ENCODE measurements at regions not wholly inside any gene's neighbourhood (a gene's known extent, or its start where the extent isn't known, plus 50 kb on each side); places are given as distances from the start of the nearest gene placed in this dataset.

DNA sequence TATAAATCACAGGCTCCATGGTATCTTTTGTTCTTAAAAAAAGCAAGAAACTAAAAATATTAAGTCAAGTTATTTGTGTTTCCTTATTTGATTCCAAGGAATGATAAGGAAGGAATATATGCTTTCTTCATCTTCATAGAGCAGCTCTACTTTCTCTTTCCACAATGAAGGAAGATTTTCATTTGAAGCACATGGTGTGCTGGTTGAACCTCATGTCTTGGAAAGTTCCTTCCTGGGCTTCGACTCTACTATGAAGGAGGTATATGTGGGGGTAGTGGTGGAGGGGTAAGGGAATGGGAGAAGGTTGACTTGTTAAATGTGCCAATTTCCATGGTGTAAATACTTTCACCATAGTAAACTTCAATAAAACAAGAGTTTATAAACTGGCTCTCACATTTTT is 698.0 kb downstream of the CETN3 start:
- Histone ChIP-seq H3K4me3 (replicated peaks; ENCODE audit: insufficient read depth, low read length) (no peak overlapping the region), H3K27ac (replicated peaks) (no peak overlapping the region), H3K27me3 (ENCODE audit: insufficient read depth, poor library complexity, severe bottlenecking) (no peaks in the 10 kb centered on the region)
- TF ChIP-seq POLR2AphosphoS5 (IDR thresholded peaks at IDR 0.05; ENCODE audit: low read depth) (no peak), GABPA (IDR thresholded peaks at IDR 0.05; ENCODE audit: low read depth) (no peak), SPI1 (IDR thresholded peaks at IDR 0.05; ENCODE audit: borderline replicate concordance, low read depth) (no peak)
- TF ChIP-seq, protein P1, sequence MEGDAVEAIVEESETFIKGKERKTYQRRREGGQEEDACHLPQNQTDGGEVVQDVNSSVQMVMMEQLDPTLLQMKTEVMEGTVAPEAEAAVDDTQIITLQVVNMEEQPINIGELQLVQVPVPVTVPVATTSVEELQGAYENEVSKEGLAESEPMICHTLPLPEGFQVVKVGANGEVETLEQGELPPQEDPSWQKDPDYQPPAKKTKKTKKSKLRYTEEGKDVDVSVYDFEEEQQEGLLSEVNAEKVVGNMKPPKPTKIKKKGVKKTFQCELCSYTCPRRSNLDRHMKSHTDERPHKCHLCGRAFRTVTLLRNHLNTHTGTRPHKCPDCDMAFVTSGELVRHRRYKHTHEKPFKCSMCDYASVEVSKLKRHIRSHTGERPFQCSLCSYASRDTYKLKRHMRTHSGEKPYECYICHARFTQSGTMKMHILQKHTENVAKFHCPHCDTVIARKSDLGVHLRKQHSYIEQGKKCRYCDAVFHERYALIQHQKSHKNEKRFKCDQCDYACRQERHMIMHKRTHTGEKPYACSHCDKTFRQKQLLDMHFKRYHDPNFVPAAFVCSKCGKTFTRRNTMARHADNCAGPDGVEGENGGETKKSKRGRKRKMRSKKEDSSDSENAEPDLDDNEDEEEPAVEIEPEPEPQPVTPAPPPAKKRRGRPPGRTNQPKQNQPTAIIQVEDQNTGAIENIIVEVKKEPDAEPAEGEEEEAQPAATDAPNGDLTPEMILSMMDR (IDR thresholded peaks at IDR 0.05; ENCODE audit: insufficient read depth, low read length) = no peak
- TF ChIP-seq, protein P2, sequence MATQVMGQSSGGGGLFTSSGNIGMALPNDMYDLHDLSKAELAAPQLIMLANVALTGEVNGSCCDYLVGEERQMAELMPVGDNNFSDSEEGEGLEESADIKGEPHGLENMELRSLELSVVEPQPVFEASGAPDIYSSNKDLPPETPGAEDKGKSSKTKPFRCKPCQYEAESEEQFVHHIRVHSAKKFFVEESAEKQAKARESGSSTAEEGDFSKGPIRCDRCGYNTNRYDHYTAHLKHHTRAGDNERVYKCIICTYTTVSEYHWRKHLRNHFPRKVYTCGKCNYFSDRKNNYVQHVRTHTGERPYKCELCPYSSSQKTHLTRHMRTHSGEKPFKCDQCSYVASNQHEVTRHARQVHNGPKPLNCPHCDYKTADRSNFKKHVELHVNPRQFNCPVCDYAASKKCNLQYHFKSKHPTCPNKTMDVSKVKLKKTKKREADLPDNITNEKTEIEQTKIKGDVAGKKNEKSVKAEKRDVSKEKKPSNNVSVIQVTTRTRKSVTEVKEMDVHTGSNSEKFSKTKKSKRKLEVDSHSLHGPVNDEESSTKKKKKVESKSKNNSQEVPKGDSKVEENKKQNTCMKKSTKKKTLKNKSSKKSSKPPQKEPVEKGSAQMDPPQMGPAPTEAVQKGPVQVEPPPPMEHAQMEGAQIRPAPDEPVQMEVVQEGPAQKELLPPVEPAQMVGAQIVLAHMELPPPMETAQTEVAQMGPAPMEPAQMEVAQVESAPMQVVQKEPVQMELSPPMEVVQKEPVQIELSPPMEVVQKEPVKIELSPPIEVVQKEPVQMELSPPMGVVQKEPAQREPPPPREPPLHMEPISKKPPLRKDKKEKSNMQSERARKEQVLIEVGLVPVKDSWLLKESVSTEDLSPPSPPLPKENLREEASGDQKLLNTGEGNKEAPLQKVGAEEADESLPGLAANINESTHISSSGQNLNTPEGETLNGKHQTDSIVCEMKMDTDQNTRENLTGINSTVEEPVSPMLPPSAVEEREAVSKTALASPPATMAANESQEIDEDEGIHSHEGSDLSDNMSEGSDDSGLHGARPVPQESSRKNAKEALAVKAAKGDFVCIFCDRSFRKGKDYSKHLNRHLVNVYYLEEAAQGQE (IDR thresholded peaks at IDR 0.05; ENCODE audit: insufficient replicate concordance, low read depth) = no peak
- no peak for DNase-seq (ENCODE audit: low read depth in 1 of 2, low spot score in 1 of 2)

DNA sequence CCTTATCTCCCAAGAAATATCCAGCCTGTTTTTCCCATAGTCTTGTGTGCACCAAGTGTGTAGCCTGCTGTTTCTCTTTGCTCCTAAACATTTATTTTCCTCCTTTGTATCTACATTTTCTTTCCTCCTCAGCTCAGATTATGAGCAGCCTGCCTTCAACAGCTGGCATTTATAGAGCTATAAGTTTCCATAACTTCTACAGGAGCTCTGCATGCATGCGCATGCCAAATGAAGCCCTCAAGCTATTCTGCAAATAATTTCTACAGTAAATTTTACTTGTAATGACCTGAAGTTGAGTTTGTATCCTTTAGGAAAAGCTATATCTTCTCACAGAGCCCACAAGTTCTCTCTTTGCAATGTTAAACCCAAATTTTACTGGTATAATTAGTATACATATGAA is 699.5 kb downstream of the CETN3 start:
- H3K4me3 ChIP-seq (replicated peaks; ENCODE audit: insufficient read depth, low read length) = no peak overlapping the region
- H3K27me3 ChIP-seq (ENCODE audit: insufficient read depth, poor library complexity, severe bottlenecking) = no peaks in the 10 kb centered on the region
- no peak for DNase-seq (ENCODE audit: low read depth in 1 of 2, low spot score in 1 of 2)
- H3K27ac ChIP-seq (replicated peaks) = no peak overlapping the region
- TF ChIP-seq GABPA (IDR thresholded peaks at IDR 0.05; ENCODE audit: low read depth) (no peak), POLR2AphosphoS5 (IDR thresholded peaks at IDR 0.05; ENCODE audit: low read depth) (no peak), SPI1 (IDR thresholded peaks at IDR 0.05; ENCODE audit: borderline replicate concordance, low read depth) (no peak)
- TF ChIP-seq, protein P1 (IDR thresholded peaks at IDR 0.05; ENCODE audit: insufficient read depth, low read length) = no peak
- TF ChIP-seq, protein P2 (IDR thresholded peaks at IDR 0.05; ENCODE audit: insufficient replicate concordance, low read depth) = no peak

DNA sequence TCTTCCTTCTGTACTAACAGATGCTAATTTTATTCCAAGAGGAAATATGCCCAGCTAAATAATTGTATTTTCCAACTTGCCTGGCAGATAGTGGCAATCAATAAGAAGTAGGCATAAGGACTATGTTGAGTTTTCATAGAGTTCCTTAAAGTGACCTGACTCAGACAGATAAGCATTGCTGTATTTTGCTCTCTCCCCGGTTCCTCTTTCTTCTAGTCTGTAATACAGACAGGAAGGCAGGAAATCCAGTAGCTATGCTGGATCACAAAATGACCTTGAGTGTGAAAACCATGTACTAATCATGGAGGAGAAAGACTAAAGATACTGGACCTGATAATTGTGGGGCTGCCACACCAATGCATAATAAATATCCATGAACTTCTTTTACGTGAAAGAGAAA is 701.7 kb downstream of the CETN3 start:
- Histone ChIP-seq H3K4me3 (replicated peaks; ENCODE audit: insufficient read depth, low read length) (no peak overlapping the region), H3K27me3 (ENCODE audit: insufficient read depth, poor library complexity, severe bottlenecking) (no peaks in the 10 kb centered on the region), H3K27ac (replicated peaks) (no peak overlapping the region)
- DNase-seq (ENCODE audit: low read depth in 1 of 2, low spot score in 1 of 2) = no peak
- peak; percentile 28; the same call in 1 of the 2 replicates for TF ChIP-seq SPI1 (IDR thresholded peaks at IDR 0.05; ENCODE audit: borderline replicate concordance, low read depth)
- no peak for TF ChIP-seq POLR2AphosphoS5 (IDR thresholded peaks at IDR 0.05; ENCODE audit: low read depth)

DNA sequence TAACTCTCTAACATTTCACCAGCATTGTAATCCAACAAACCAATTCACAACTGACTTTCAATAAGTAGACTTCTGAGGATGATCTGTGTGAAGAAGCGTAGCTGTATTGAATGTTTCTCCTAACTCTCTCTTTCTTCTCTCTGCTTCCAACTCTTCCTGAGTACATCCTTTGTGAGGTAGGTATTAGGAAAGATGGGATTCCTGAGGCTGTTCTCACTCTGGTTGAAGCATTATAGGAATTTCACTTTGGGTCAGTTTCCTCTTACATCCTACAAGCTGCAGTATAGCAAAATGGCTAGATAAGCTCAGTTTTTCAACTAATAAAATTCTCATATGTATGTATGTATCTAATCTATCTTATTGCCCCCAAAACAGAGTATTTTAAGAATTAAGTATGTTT is 702.8 kb downstream of the CETN3 start:
- TF ChIP-seq, protein P2 (IDR thresholded peaks at IDR 0.05; ENCODE audit: insufficient replicate concordance, low read depth) = no peak
- TF ChIP-seq GABPA (IDR thresholded peaks at IDR 0.05; ENCODE audit: low read depth) (no peak), SPI1 (IDR thresholded peaks at IDR 0.05; ENCODE audit: borderline replicate concordance, low read depth) (no peak), POLR2AphosphoS5 (IDR thresholded peaks at IDR 0.05; ENCODE audit: low read depth) (no peak)
- TF ChIP-seq, protein P1 (IDR thresholded peaks at IDR 0.05; ENCODE audit: insufficient read depth, low read length) = no peak
- DNase-seq (ENCODE audit: low read depth in 1 of 2, low spot score in 1 of 2) = no peak
- Histone ChIP-seq H3K27me3 (ENCODE audit: insufficient read depth, poor library complexity, severe bottlenecking) (no peaks in the 10 kb centered on the region), H3K4me3 (replicated peaks; ENCODE audit: insufficient read depth, low read length) (no peak overlapping the region), H3K27ac (replicated peaks) (no peak overlapping the region)
